Gastroesophageal sphincter (tissue), 3 donors: ENCODE measurements at regions not wholly inside any gene's neighbourhood (a gene's known extent, or its start where the extent isn't known, plus 50 kb on each side); places are given as distances from the start of the nearest gene placed in this dataset.

Experiments
- CTCF ChIP-seq, 4 experiments: fragments of 200-600 bp in 2 of 4; fragments of 450-650 bp in 2 of 4; sonication (generic) in 1 of 4; IDR thresholded peaks; one replicate each; pipeline ENCODE4 v1.5.1; 2017 to 2019; ENCODE audit warnings: antibody characterized with exemption in 4 of 4, mild to moderate bottlenecking in 2 of 4, moderate library complexity in 2 of 4
- EP300 ChIP-seq: sonication (generic); formaldehyde crosslinking; IDR thresholded peaks from one replicate; pipeline ENCODE4 v1.6.1; 2017; ENCODE audit warnings: antibody characterized with exemption, mild to moderate bottlenecking
- POLR2A ChIP-seq, 2 donors: fragments of 450-650 bp; IDR thresholded peaks; one replicate each; pipeline ENCODE4 v1.6.1; 2017; ENCODE audit warnings: antibody characterized with exemption in 2 of 2, mild to moderate bottlenecking in 2 of 2, moderate library complexity in 1 of 2

GRCh38 chr20:3309226-3309625 is 70.2 kb upstream of the SLC4A11 start:
- TF ChIP-seq CTCF (IDR thresholded peaks at IDR 0.05) = no peak
- TF ChIP-seq POLR2A (IDR thresholded peaks at IDR 0.05) = no peak
- no peak for TF ChIP-seq EP300
